Activated CD4-positive, alpha-beta T cell treated with anti-CD3 and anti-CD28 coated beads, Interleukin-2, amount 10 ng/mL, durations not matched to agents 7 days and 5 days (primary cell): ENCODE measurements at regions not wholly inside any gene's neighbourhood (a gene's known extent, or its start where the extent isn't known, plus 50 kb on each side); places are given as distances from the start of the nearest gene placed in this dataset. TPM values are rescaled to one million over a fixed set of nuclear protein-coding genes. Genes with fewer than 3 reads are reported as not detected.

Source experiments
- CTCF ChIA-PET: fragments of 350-600 bp; sonication (Branson Sonifier 250); formaldehyde crosslinking; loops from one replicate; lab custom pipeline; 2021; ENCODE audit warnings: antibody characterized with exemption; lab: Charles Lee
- POLR2A ChIA-PET: fragments of 350-600 bp; sonication (Branson Sonifier 250); formaldehyde crosslinking; loops from one replicate; lab custom pipeline; 2021; ENCODE audit warnings: antibody characterized with exemption; lab: Charles Lee
- DNase-seq: peaks from one replicate; pipeline ENCODE4 v3.0.0-alpha.2; 2020
- H3K27ac Mint-ChIP-seq: one replicate; pipeline ENCODE4 v1.8.0; 2021; ENCODE audit warnings: mild to moderate bottlenecking, moderate library complexity, mixed read lengths
- H3K27me3 Mint-ChIP-seq: one replicate; pipeline ENCODE4 v1.8.0; 2021; ENCODE audit warnings: mixed read lengths
- H3K36me3 Mint-ChIP-seq: one replicate; pipeline ENCODE4 v1.8.0; 2021; ENCODE audit warnings: low read depth, mixed read lengths
- H3K4me1 Mint-ChIP-seq: one replicate; pipeline ENCODE4 v1.8.0; 2021; ENCODE audit warnings: mixed read lengths
- H3K4me3 Mint-ChIP-seq: one replicate; pipeline ENCODE4 v1.8.0; 2021; ENCODE audit warnings: mild to moderate bottlenecking, moderate library complexity, mixed read lengths
- H3K9me3 Mint-ChIP-seq: one replicate; pipeline ENCODE4 v1.8.0; 2021; ENCODE audit warnings: mixed read lengths
- microRNA-seq: library from miRNA; unstranded; fragments of <30 nt; microRNA quantifications from one replicate; pipeline ENCODE4 v1.2.0, GENCODE V29; 2021; ENCODE audit warnings: borderline microRNAs expressed, borderline replicate concordance

DNA sequence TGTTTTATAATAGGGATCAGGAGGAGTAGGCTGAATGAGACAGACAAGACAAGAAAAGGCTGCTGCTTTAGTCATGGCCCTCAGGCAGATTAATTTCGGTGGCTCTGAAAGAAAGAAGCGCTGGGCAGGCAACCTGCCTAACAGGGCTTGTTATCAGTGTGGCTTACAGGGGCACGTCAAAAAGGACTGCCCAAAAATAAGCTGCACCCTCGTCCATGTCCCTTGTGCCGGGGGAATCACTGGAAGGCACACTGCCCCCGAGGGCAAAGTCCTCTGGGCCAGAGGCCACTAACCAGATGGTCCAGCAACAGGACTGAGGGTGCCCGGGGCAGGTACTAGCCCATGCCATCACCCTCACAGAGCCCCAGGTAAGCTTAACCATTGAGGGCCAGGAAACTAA is 188.5 kb downstream of the IGSF11 start:
- H3K9me3 Mint-ChIP-seq = peaks cover 35% of the 10 kb centered on the region
- H3K27me3 Mint-ChIP-seq = no peaks in the 10 kb centered on the region
- no peaks in the 10 kb centered on the region for H3K4me1 Mint-ChIP-seq
- H3K4me3 Mint-ChIP-seq = no peak overlapping the region
- peaks cover under 1% of the 10 kb centered on the region for H3K36me3 Mint-ChIP-seq
- CTCF ChIA-PET = interaction anchor here (1.4 kb wide), 1 partner anchor 13 kb away, joined by 3 read pairs; no protein-coding TSS in a partner anchor
- POLR2A ChIA-PET = no interaction called here
- DNase-seq = no peak
- no peak overlapping the region for H3K27ac Mint-ChIP-seq

Small RNA genes in the stretch of these regions (microRNA-seq; reads per million reads assigned to microRNA genes)
- gene MIR4447 = not detected
